Subcutaneous abdominal adipose tissue (tissue), 5 donors: ENCODE measurements at regions not wholly inside any gene's neighbourhood (a gene's known extent, or its start where the extent isn't known, plus 50 kb on each side); places are given as distances from the start of the nearest gene placed in this dataset.

ENCODE experiments used
- H3K27ac ChIP-seq: one replicate; pipeline ENCODE4 v1.7.0; 2013; ENCODE audit warnings: low read depth, mild to moderate bottlenecking, inconsistent platforms, low read length, moderate library complexity
- H3K27me3 ChIP-seq, 5 donors: one replicate each; pipeline ENCODE4 v1.7.0; 2013; ENCODE audit warnings: low read length in 5 of 5, inconsistent platforms in 1 of 5; ENCODE audit not compliant: control insufficient read depth in 5 of 5, insufficient read depth in 4 of 5
- H3K36me3 ChIP-seq, 5 donors: one replicate each; pipeline ENCODE4 v1.7.0; 2013; ENCODE audit warnings: low read length in 5 of 5; ENCODE audit not compliant: control insufficient read depth in 5 of 5, insufficient read depth in 5 of 5
- H3K4me1 ChIP-seq, 5 donors: one replicate each; pipeline ENCODE4 v1.7.0; 2013; ENCODE audit warnings: low read length in 5 of 5, mild to moderate bottlenecking in 3 of 5, moderate library complexity in 1 of 5; ENCODE audit not compliant: control insufficient read depth in 5 of 5, insufficient read depth in 5 of 5
- H3K4me3 ChIP-seq, 5 donors: one replicate each; pipeline ENCODE4 v1.7.0; 2013; ENCODE audit warnings: low read length in 5 of 5, low read depth in 1 of 5
- H3K9ac ChIP-seq, 5 donors: one replicate each; pipeline ENCODE4 v1.7.0; 2013; ENCODE audit warnings: low read length in 5 of 5, mild to moderate bottlenecking in 4 of 5, moderate library complexity in 3 of 5
- H3K9me3 ChIP-seq, 5 donors: one replicate each; pipeline ENCODE4 v1.7.0; 2013; ENCODE audit warnings: low read length in 5 of 5; ENCODE audit not compliant: control insufficient read depth in 5 of 5
- donor health status: healthy.
- donor health status: healthy.
- donor health status: healthy.
- donor health status: healthy.
- donor health status: healthy.

DNA sequence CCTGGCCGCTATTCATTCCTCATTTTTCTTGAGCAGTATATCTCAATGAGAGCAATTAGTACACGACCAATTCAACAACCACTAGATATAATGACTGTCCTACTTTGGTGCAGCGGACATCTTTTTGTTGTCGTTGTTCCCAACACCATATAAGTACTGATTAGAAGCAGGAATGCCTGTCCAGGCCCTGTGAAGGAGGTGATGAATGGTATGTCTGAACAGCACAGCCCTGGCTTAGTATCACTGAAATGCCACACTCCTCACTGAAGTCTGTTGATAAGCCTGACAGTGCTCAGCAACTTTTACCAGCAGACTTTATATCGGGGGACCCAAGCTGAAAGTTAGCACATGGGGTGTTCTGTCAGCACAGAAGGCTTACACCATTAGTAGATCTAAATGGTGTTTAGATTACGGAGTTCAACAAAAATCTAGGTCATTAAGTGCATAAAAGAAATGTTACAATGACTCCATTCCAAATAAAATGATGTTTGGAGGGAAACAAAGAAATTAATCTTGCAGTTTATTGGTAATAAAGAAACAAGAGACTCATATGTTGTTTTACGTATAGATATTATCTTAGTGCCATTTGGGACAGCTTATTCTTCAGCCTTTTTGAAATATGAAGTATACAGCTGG is 228.3 kb upstream of the TTC29 start:
- Histone ChIP-seq H3K4me1 (peaks cover 0 to 11% (median 0%) of the 10 kb centered on the region in 5 donors), H3K36me3 (no peaks in the 10 kb centered on the region), H3K4me3 (no peak overlapping the region), H3K9ac (no peak overlapping the region), H3K27ac (no peak overlapping the region), H3K9me3 (no peaks in the 10 kb centered on the region), H3K27me3 (no peaks in the 10 kb centered on the region)

DNA sequence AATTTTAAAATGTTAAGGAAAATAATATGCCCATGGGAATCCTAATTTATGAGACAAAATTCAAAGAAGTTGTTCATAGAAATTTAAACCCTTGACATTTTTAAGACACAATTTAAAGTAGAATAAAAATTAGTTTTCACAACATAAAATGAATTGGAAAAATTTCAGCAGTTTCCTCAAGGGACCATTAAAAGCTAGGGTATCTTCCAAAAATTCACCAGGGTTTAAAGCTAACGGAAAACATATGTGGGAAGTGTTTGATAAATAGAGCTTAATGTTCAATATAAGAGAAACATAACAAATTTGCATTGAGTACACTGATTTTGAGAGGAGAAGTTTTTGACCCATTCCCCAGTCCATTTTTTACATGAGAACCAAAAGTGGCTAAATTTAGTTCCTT is 228.9 kb upstream of the TTC29 start:
- no peaks in the 10 kb centered on the region for H3K9me3 ChIP-seq
- H3K27ac ChIP-seq, result no peak overlapping the region
- H3K27me3 ChIP-seq, result no peaks in the 10 kb centered on the region
- H3K4me1 ChIP-seq, result peaks cover 0 to 11% (median 0%) of the 10 kb centered on the region in 5 donors
- no peak overlapping the region for H3K4me3 ChIP-seq
- no peak overlapping the region for H3K9ac ChIP-seq
- H3K36me3 ChIP-seq, result no peaks in the 10 kb centered on the region

DNA sequence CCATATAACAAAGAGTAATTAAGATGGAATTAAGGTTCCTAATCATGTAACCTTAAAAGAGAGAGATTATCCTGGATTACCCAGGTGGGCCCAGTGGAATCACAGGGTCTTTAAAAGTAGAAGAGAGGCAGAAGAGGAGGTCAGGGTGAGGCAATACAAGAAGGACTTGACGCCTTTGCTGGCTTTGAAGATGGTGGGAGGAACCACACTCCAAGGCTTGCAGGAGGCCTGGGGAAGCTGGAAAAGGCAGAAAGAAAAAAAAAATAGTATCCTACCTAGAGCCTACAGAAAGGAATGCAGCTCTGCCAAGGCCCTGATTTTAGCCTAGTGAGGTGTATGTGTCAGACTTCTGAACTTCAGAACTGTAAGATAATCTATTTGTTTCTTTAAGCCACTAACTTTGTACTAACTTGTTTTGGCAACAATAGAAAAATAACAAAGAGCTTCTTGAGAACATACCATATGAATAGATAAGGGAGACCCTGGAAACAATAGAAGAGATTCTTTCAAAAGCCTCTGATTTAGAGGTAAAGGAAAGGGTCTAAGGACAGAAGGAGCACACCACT is 229.9 kb upstream of the TTC29 start:
- H3K4me1 ChIP-seq, result peaks cover 0 to 11% (median 0%) of the 10 kb centered on the region in 5 donors
- no peak overlapping the region for H3K4me3 ChIP-seq
- H3K36me3 ChIP-seq, result no peaks in the 10 kb centered on the region
- H3K27me3 ChIP-seq, result no peaks in the 10 kb centered on the region
- no peak overlapping the region for H3K9ac ChIP-seq
- no peak overlapping the region for H3K27ac ChIP-seq
- H3K9me3 ChIP-seq, result no peaks in the 10 kb centered on the region

DNA sequence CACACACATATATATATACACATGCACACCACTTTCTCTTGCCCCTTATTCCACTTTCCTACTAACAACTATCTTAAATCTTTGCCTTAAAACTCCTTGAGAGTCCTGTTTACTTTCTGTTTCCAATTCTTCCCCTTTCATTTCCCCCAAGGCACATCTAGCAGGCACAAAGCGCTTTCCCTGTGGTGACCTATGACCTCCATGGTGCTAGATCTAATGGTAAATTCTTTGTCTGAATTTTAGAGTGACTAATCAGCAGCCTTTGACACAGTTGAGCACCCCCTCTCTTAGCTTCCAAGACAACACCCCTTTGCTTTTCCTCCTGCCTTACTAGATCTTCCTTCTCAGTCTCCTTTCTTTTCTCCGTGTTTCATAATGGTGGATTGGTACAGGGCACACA is 236.4 kb upstream of the TTC29 start:
- H3K9ac ChIP-seq, result no peak overlapping the region
- peaks cover 0 to 6% (median 3%) of the 10 kb centered on the region in 5 donors for H3K9me3 ChIP-seq
- H3K4me1 ChIP-seq, result no peaks in the 10 kb centered on the region
- no peak overlapping the region for H3K4me3 ChIP-seq
- no peaks in the 10 kb centered on the region for H3K27me3 ChIP-seq
- H3K36me3 ChIP-seq, result no peaks in the 10 kb centered on the region
- no peak overlapping the region for H3K27ac ChIP-seq

DNA sequence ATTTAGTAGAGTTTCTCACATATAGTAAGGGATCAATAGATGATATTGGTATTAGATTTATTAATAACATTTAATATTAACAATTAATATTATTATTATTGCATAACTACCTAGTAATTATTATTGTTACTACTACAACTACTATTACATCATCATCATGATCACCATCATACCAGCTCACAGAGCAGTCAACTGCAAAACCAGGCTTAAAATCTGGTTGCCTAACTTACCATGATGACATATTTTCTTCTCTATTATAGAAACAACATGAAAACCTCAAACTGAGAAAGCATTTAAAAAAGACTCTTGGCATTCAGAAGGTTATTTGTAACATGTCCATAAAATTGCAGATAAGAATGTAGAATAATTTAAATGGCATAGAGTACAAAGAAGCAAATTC is 247.0 kb upstream of the TTC29 start:
- Histone ChIP-seq H3K27ac (no peak overlapping the region), H3K36me3 (no peaks in the 10 kb centered on the region), H3K9me3 (peaks cover 0 to 2% (median 0%) of the 10 kb centered on the region in 5 donors), H3K9ac (no peak overlapping the region), H3K4me3 (no peak overlapping the region), H3K4me1 (peaks cover 0 to 10% (median 0%) of the 10 kb centered on the region in 5 donors), H3K27me3 (no peaks in the 10 kb centered on the region)

DNA sequence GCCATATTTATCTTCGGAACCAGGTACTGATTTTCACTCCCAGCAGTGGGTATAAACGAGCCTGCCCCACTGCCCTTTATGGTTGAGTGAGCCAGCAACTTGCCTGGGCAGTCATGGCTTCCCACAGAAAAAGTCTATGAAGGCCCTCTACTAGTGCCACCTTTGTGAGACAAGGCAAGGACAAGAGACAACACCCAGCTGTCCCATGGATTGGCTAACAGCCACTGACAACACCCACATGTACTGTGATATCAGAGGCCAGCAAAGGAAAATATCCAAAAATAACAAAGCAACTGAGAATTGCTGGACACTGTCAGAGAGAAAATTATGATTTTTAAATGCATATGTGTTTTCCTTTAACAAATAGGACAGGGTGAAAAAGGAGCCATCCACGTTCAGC is 248.4 kb upstream of the TTC29 start:
- Histone ChIP-seq H3K27ac (no peak overlapping the region), H3K4me1 (peaks cover 0 to 10% (median 0%) of the 10 kb centered on the region in 5 donors), H3K36me3 (no peaks in the 10 kb centered on the region), H3K27me3 (no peaks in the 10 kb centered on the region), H3K9me3 (no peaks in the 10 kb centered on the region), H3K4me3 (no peak overlapping the region), H3K9ac (no peak overlapping the region)

DNA sequence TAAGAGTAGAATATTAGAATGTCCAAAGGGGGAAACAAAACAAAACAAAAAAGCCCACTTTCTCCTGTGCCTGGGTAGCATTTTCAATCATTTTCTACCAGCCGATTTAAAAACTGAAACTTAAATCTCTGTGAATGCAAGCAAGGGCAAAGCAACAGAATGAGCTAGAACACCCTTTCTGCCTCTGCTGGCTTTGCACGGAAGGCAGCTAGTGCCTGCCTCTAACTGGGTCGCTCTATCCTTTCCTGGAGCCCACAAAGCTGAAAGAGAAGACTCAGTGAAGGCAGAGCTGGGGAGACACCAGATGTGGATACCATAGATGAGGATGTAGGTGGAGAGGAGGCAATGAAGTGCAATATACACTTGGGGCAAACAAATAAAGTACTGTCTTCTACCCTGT is 248.9 kb upstream of the TTC29 start:
- Histone ChIP-seq H3K9ac (peak overlapping the region in 1 of 5 donors; percentile 29), H3K27ac (no peak overlapping the region)

DNA sequence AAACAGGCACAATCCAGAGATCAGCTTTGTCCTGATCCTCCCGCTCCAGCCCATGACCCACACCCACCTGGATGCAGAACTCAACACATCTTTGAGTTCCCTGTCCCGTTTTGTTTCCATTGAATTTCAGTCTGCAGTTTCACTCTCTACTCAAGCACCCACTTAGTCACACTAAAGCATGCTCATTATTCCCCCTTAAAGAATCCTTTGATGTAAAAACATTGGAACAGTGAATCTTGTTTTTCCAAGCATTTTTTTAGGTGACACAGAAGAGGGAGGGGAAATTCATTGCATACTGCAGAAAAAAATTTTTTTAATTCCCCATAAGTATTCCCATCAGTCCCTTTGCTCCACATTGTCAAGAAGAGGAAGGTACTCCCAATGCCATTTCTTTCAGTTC is 249.7 kb upstream of the TTC29 start:
- H3K9ac ChIP-seq, result no peak overlapping the region
- H3K9me3 ChIP-seq, result no peaks in the 10 kb centered on the region
- peaks cover 0 to 10% (median 0%) of the 10 kb centered on the region in 5 donors for H3K4me1 ChIP-seq
- no peaks in the 10 kb centered on the region for H3K27me3 ChIP-seq
- H3K4me3 ChIP-seq, result no peak overlapping the region
- no peaks in the 10 kb centered on the region for H3K36me3 ChIP-seq
- no peak overlapping the region for H3K27ac ChIP-seq

More for the DNA sequence above, 248.9 kb upstream of the TTC29 start:
- Histone ChIP-seq H3K9me3 (no peaks in the 10 kb centered on the region), H3K4me1 (peaks cover 0 to 10% (median 0%) of the 10 kb centered on the region in 5 donors), H3K36me3 (no peaks in the 10 kb centered on the region), H3K27me3 (no peaks in the 10 kb centered on the region), H3K4me3 (no peak overlapping the region)

DNA sequence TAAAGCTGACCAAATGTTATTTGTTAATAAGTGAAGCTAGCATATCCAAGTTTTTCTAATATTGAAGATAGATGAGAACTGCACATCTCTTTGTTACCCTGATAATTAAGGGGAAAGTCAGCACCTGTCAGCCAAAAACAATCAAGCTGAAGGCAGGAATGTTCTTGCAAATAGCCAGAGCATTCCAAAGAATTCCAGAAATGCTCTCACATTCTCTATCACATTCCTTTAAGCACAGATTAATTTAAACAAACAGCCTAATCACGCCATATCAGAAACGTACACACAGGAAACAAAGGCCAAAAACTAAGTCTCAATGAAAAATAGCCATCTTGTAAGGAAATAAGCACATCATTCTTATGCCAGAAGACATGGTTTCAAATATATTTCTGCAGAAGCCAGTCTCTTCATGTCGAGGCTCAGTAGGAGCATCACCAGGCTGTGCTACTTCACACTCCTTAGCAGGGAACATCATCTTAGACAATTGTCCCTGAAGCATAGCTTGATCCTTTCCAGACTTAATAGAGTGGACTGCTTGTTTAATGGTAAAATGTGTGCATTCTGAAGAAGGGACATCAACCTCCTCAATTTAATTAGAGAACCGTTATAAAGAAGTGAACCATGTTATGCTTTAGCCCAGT is 252.9 kb upstream of the TTC29 start:
- Histone ChIP-seq H3K36me3 (no peaks in the 10 kb centered on the region), H3K4me1 (peaks cover 0 to 8% (median 0%) of the 10 kb centered on the region in 5 donors), H3K9ac (no peak overlapping the region), H3K9me3 (no peaks in the 10 kb centered on the region), H3K27ac (no peak overlapping the region), H3K27me3 (no peaks in the 10 kb centered on the region), H3K4me3 (no peak overlapping the region)

DNA sequence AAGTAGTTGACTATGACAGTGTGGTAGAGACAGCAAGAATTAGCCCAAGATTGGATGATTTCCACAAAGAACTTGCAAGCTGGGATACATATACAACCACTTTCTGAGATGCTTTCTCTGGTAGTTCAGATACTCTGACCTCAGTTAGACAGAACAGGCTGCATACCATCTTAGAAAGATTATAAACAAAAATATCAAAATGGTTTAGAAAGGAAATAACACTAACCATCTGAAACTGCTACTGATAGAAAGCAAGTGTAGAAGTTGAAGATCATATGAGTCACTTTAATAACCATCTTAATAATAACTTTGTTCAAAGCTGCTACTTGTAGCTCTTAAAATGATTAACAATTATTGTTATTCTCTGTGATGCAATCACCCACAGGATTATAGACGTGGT is 255.4 kb upstream of the TTC29 start:
- no peaks in the 10 kb centered on the region for H3K36me3 ChIP-seq
- H3K4me1 ChIP-seq, result no peaks in the 10 kb centered on the region
- no peaks in the 10 kb centered on the region for H3K9me3 ChIP-seq
- no peaks in the 10 kb centered on the region for H3K27me3 ChIP-seq
- no peak overlapping the region for H3K9ac ChIP-seq
- no peak overlapping the region for H3K4me3 ChIP-seq
- no peak overlapping the region for H3K27ac ChIP-seq
